OCI-LY1 (cell line): ENCODE measurements at regions not wholly inside any gene's neighbourhood (a gene's known extent, or its start where the extent isn't known, plus 50 kb on each side); places are given as distances from the start of the nearest gene placed in this dataset.
A peak's percentile ranks its signal among the peaks of the same experiment; 100 is the strongest.

Experiments used
- H2AFZ ChIP-seq: fragments of 200-600 bp; sonication (generic), shearing (Covaris generic); 2 replicates; pipeline ENCODE4 v1.6.0; 2014; ENCODE audit warnings: antibody characterized with exemption, mild to moderate bottlenecking, low read length
- H3F3A ChIP-seq: fragments of 200-600 bp; sonication (generic), shearing (Covaris generic); 2 replicates; pipeline ENCODE4 v1.6.0; 2014; ENCODE audit warnings: mild to moderate bottlenecking, antibody characterized with exemption, low read length, moderate library complexity; ENCODE audit not compliant: insufficient read depth
- H3K27ac ChIP-seq: fragments of 200-600 bp; sonication (generic); 2 replicates; pipeline ENCODE4 v1.5.1; 2014; ENCODE audit warnings: low read length, mixed run types, mild to moderate bottlenecking, low read depth; ENCODE audit not compliant: poor library complexity, severe bottlenecking
- H3K27me3 ChIP-seq: fragments of 200-600 bp; sonication (generic); 2 replicates; pipeline ENCODE4 v1.6.0; 2014; ENCODE audit warnings: antibody characterized with exemption, mild to moderate bottlenecking, low read length, moderate library complexity; ENCODE audit not compliant: insufficient read depth
- H3K36me3 ChIP-seq: fragments of 200-600 bp; sonication (generic); 2 replicates; pipeline ENCODE4 v1.6.1; 2014; ENCODE audit warnings: mild to moderate bottlenecking, antibody characterized with exemption, low read length, moderate library complexity, mixed read lengths; ENCODE audit not compliant: insufficient read depth
- H3K4me1 ChIP-seq: fragments of 200-600 bp; sonication (generic); 2 replicates; pipeline ENCODE4 v1.5.1; 2014; ENCODE audit warnings: mild to moderate bottlenecking, low read length, moderate library complexity; ENCODE audit not compliant: insufficient read depth, severe bottlenecking
- H3K4me2 ChIP-seq: fragments of 200-600 bp; sonication (generic), shearing (Covaris generic); 2 replicates; pipeline ENCODE4 v1.6.1; 2014; ENCODE audit warnings: low read length
- H3K4me3 ChIP-seq: fragments of 200-600 bp; sonication (generic); 2 replicates; pipeline ENCODE4 v1.5.1; 2014; ENCODE audit warnings: low read length, low read depth, mild to moderate bottlenecking, mixed read lengths; ENCODE audit not compliant: poor library complexity, severe bottlenecking
- H3K79me2 ChIP-seq: fragments of 200-600 bp; shearing (Covaris generic); 2 replicates; pipeline ENCODE4 v1.6.1; 2016; ENCODE audit warnings: mixed run types, low read length, mixed read lengths; ENCODE audit not compliant: insufficient read depth
- H3K9ac ChIP-seq: fragments of 200-600 bp; sonication (generic), shearing (Covaris generic); 2 replicates; pipeline ENCODE4 v1.6.1; 2014; ENCODE audit warnings: mild to moderate bottlenecking, low read length, mixed read lengths
- H3K9me2 ChIP-seq: fragments of 200-600 bp; sonication (generic), shearing (Covaris generic); 2 replicates; pipeline ENCODE4 v1.6.1; 2014; ENCODE audit warnings: low read depth, mild to moderate bottlenecking, low read length, mixed read lengths
- H3K9me3 ChIP-seq: fragments of 200-600 bp; shearing (Covaris generic); 2 replicates; pipeline ENCODE4 v1.6.1; 2014; ENCODE audit warnings: low read length, mixed read lengths
- H4K20me1 ChIP-seq: fragments of 200-600 bp; sonication (generic), shearing (Covaris generic); 2 replicates; pipeline ENCODE4 v1.6.0; 2016; ENCODE audit warnings: mild to moderate bottlenecking, low read length; ENCODE audit not compliant: insufficient read depth
- CTCF ChIP-seq: fragments of 200-600 bp; sonication (generic), shearing (Covaris generic); IDR thresholded peaks from 2 replicates; pipeline ENCODE4 v1.5.1; 2017; ENCODE audit warnings: mild to moderate bottlenecking, antibody characterized with exemption, low read length, moderate library complexity, mixed read lengths
- EZH2 ChIP-seq: fragments of 200-600 bp; sonication (generic), shearing (Covaris generic); IDR thresholded peaks from 2 replicates; pipeline ENCODE4 v1.8.0; 2017; ENCODE audit warnings: borderline replicate concordance, mixed run types, mild to moderate bottlenecking, antibody characterized with exemption, low read length, moderate library complexity, mixed read lengths

DNA sequence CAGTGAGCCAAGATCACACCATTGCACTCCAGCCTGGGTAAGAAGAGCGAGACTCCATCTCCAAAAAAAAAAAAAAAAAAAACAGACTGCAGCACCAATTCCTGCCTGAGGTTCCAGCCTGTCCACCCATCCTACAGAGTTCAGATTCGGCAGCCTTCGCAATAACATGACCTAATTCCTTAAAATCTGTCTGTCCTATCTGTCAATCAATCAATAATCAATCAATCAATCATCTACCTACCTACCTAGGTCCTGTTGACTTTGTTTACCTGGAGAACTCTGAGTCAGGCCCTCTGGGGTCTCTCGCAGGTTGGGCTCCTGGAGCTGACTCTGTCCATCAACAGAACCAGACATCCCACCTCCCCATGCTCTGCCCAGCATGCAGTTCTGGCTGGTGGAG lies 236.7 kb downstream of the ENGASE start:
- H3K27ac ChIP-seq: no peak overlapping the region
- H3K4me3 ChIP-seq: no peak overlapping the region
- H3K9ac ChIP-seq: no peak overlapping the region
- H3K36me3 ChIP-seq: no peaks in the 10 kb centered on the region
- TF ChIP-seq EZH2 (no peak), CTCF (no peak)
- no peak overlapping the region for H3K4me2 ChIP-seq
- H3K9me3 ChIP-seq: no peaks in the 10 kb centered on the region
- no peaks in the 10 kb centered on the region for H3K79me2 ChIP-seq
- no peaks in the 10 kb centered on the region for H3F3A ChIP-seq
- H3K4me1 ChIP-seq: peaks cover 25% of the 10 kb centered on the region
- H3K9me2 ChIP-seq: no peaks in the 10 kb centered on the region
- no peaks in the 10 kb centered on the region for H4K20me1 ChIP-seq
- no peak overlapping the region for H2AFZ ChIP-seq
- no peaks in the 10 kb centered on the region for H3K27me3 ChIP-seq

- Histone ChIP-seq H4K20me1 (no peaks in the 10 kb centered on the region), H3K4me2 (peak overlapping the region; percentile 53), H3K36me3 (no peaks in the 10 kb centered on the region), H3K4me3 (no peak overlapping the region), H3K27me3 (no peaks in the 10 kb centered on the region), H3K9me2 (no peaks in the 10 kb centered on the region), H3K27ac (peak overlapping the region; percentile 85), H2AFZ (no peak overlapping the region), H3K9ac (peak overlapping the region; percentile 42; the same call in 1 of the 2 replicates), H3K4me1 (peaks cover 50% of the 10 kb centered on the region), H3K9me3 (no peaks in the 10 kb centered on the region), H3K79me2 (no peaks in the 10 kb centered on the region), H3F3A (no peaks in the 10 kb centered on the region)
- TF ChIP-seq CTCF (no peak), EZH2 (no peak)
These were observed 232.0 kb downstream of the ENGASE start for GRCh38 chr17:79306424-79307318.

GRCh38 chr17:79305768-79306423 lies 231.3 kb downstream of the ENGASE start:
- Histone ChIP-seq H3K4me2 (peak overlapping the region; percentile 53), H2AFZ (no peak overlapping the region), H3K27ac (peak overlapping the region; percentile 85), H3K27me3 (no peaks in the 10 kb centered on the region), H3K9ac (peak overlapping the region; percentile 55), H3K9me2 (no peaks in the 10 kb centered on the region), H3F3A (no peaks in the 10 kb centered on the region), H3K9me3 (no peaks in the 10 kb centered on the region), H3K36me3 (no peaks in the 10 kb centered on the region), H4K20me1 (no peaks in the 10 kb centered on the region), H3K79me2 (no peaks in the 10 kb centered on the region), H3K4me3 (no peak overlapping the region), H3K4me1 (peaks cover 50% of the 10 kb centered on the region)
- TF ChIP-seq CTCF: no peak
- TF ChIP-seq EZH2: no peak
